ENCODE measurements at regions not wholly inside any gene's neighbourhood (a gene's known extent, or its start where the extent isn't known, plus 50 kb on each side); places are given as distances from the start of the nearest gene placed in this dataset.

GRCh38 chr13:78476910-78477309, 126.4 kb downstream of the POU4F1 start:
- Mint-ChIP-seq H3K27ac (no peak overlapping the region), H3K4me1 (ENCODE audit: low read depth) (no peaks in the 10 kb centered on the region), H3K4me3 (no peak overlapping the region), H3K27me3 (ENCODE audit: low read depth) (no peaks in the 10 kb centered on the region), H3K36me3 (ENCODE audit: low read depth) (no peaks in the 10 kb centered on the region), H3K9me3 (no peaks in the 10 kb centered on the region)
- CTCF ChIA-PET, result interaction anchor here (0.6 kb wide), 1 partner anchor 22 kb away, joined by 3 read pairs; no protein-coding TSS in a partner anchor
- intact Hi-C loops (cut with micrococcal nuclease), result no loop called here
- DNase-seq, result no peak

- Mint-ChIP-seq H3K27me3 (ENCODE audit: low read depth) (peaks cover 12% of the 10 kb centered on the region), H3K4me1 (ENCODE audit: low read depth) (no peaks in the 10 kb centered on the region), H3K36me3 (ENCODE audit: low read depth) (no peaks in the 10 kb centered on the region), H3K4me3 (no peak overlapping the region), H3K9me3 (no peaks in the 10 kb centered on the region), H3K27ac (no peak overlapping the region)
- CTCF ChIA-PET, result no interaction called here
- DNase-seq, result no peak
- intact Hi-C loops (cut with micrococcal nuclease), result no loop called here
Observed at GRCh38 chr13:78468621-78469020, 134.7 kb downstream of the POU4F1 start.

GRCh38 chr13:78465250-78465649, 138.1 kb downstream of the POU4F1 start:
- CTCF ChIA-PET, result no interaction called here
- no peaks in the 10 kb centered on the region for H3K9me3 Mint-ChIP-seq
- no peak overlapping the region for H3K27ac Mint-ChIP-seq
- H3K27me3 Mint-ChIP-seq (ENCODE audit: low read depth), result peaks cover 13% of the 10 kb centered on the region
- no peak overlapping the region for H3K4me3 Mint-ChIP-seq
- intact Hi-C loops (cut with micrococcal nuclease), result no loop called here
- DNase-seq, result no peak
- H3K4me1 Mint-ChIP-seq (ENCODE audit: low read depth), result no peaks in the 10 kb centered on the region
- H3K36me3 Mint-ChIP-seq (ENCODE audit: low read depth), result no peaks in the 10 kb centered on the region

GRCh38 chr13:78460176-78460575, 143.2 kb downstream of the POU4F1 start:
- Mint-ChIP-seq H3K36me3 (ENCODE audit: low read depth) (no peaks in the 10 kb centered on the region), H3K4me1 (ENCODE audit: low read depth) (no peaks in the 10 kb centered on the region), H3K27me3 (ENCODE audit: low read depth) (peaks cover 6% of the 10 kb centered on the region), H3K4me3 (no peak overlapping the region), H3K9me3 (no peaks in the 10 kb centered on the region), H3K27ac (no peak overlapping the region)
- CTCF ChIA-PET, result no interaction called here
- no peak for DNase-seq
- intact Hi-C loops (cut with micrococcal nuclease), result no loop called here

GRCh38 chr13:78443839-78444238, 159.5 kb downstream of the POU4F1 start:
- CTCF ChIA-PET, result no interaction called here
- intact Hi-C loops (cut with micrococcal nuclease), result no loop called here
- Mint-ChIP-seq H3K4me3 (no peak overlapping the region), H3K27ac (no peak overlapping the region), H3K9me3 (no peaks in the 10 kb centered on the region), H3K4me1 (ENCODE audit: low read depth) (no peaks in the 10 kb centered on the region), H3K36me3 (ENCODE audit: low read depth) (no peaks in the 10 kb centered on the region), H3K27me3 (ENCODE audit: low read depth) (peaks cover 2% of the 10 kb centered on the region)
- DNase-seq, result no peak

GRCh38 chr13:78437781-78438180, 165.6 kb downstream of the POU4F1 start:
- H3K27ac Mint-ChIP-seq, result no peak overlapping the region
- CTCF ChIA-PET, result no interaction called here
- peaks cover 2% of the 10 kb centered on the region for H3K27me3 Mint-ChIP-seq (ENCODE audit: low read depth)
- H3K4me3 Mint-ChIP-seq, result no peak overlapping the region
- H3K4me1 Mint-ChIP-seq (ENCODE audit: low read depth), result no peaks in the 10 kb centered on the region
- H3K9me3 Mint-ChIP-seq, result no peaks in the 10 kb centered on the region
- H3K36me3 Mint-ChIP-seq (ENCODE audit: low read depth), result no peaks in the 10 kb centered on the region
- DNase-seq, result no peak
- intact Hi-C loops (cut with micrococcal nuclease), result no loop called here

- Mint-ChIP-seq H3K9me3 (no peaks in the 10 kb centered on the region), H3K4me1 (ENCODE audit: low read depth) (no peaks in the 10 kb centered on the region), H3K27ac (no peak overlapping the region), H3K4me3 (no peak overlapping the region), H3K27me3 (ENCODE audit: low read depth) (peaks cover 2% of the 10 kb centered on the region), H3K36me3 (ENCODE audit: low read depth) (no peaks in the 10 kb centered on the region)
- intact Hi-C loops (cut with micrococcal nuclease), result no loop called here
- CTCF ChIA-PET, result no interaction called here
- no peak for DNase-seq
Observed at GRCh38 chr13:78436311-78436710, 167.0 kb downstream of the POU4F1 start.

- Mint-ChIP-seq H3K27me3 (ENCODE audit: low read depth) (peaks cover 2% of the 10 kb centered on the region), H3K4me1 (ENCODE audit: low read depth) (no peaks in the 10 kb centered on the region), H3K27ac (no peak overlapping the region), H3K9me3 (no peaks in the 10 kb centered on the region), H3K36me3 (ENCODE audit: low read depth) (no peaks in the 10 kb centered on the region), H3K4me3 (no peak overlapping the region)
- CTCF ChIA-PET, result no interaction called here
- intact Hi-C loops (cut with micrococcal nuclease), result no loop called here
- DNase-seq, result no peak
Observed at GRCh38 chr13:78431328-78431727, 172.0 kb downstream of the POU4F1 start.

GRCh38 chr13:78430811-78431210, 172.5 kb downstream of the POU4F1 start:
- no peaks in the 10 kb centered on the region for H3K36me3 Mint-ChIP-seq (ENCODE audit: low read depth)
- H3K27me3 Mint-ChIP-seq (ENCODE audit: low read depth), result peaks cover 2% of the 10 kb centered on the region
- no peak for DNase-seq
- H3K4me3 Mint-ChIP-seq, result no peak overlapping the region
- H3K9me3 Mint-ChIP-seq, result no peaks in the 10 kb centered on the region
- CTCF ChIA-PET, result no interaction called here
- no peaks in the 10 kb centered on the region for H3K4me1 Mint-ChIP-seq (ENCODE audit: low read depth)
- no peak overlapping the region for H3K27ac Mint-ChIP-seq
- intact Hi-C loops (cut with micrococcal nuclease), result no loop called here

GRCh38 chr13:78430166-78430791, 173.1 kb downstream of the POU4F1 start:
- H3K36me3 Mint-ChIP-seq (ENCODE audit: low read depth), result no peaks in the 10 kb centered on the region
- H3K27me3 Mint-ChIP-seq (ENCODE audit: low read depth), result peaks cover 2% of the 10 kb centered on the region

GRCh38 chr13:78428646-78429045, 174.7 kb downstream of the POU4F1 start:
- no peak for DNase-seq
- no peak overlapping the region for H3K27ac Mint-ChIP-seq
- no peaks in the 10 kb centered on the region for H3K9me3 Mint-ChIP-seq
- H3K4me3 Mint-ChIP-seq, result no peak overlapping the region
- peaks cover 2% of the 10 kb centered on the region for H3K27me3 Mint-ChIP-seq (ENCODE audit: low read depth)
- intact Hi-C loops (cut with micrococcal nuclease), result no loop called here
- no peaks in the 10 kb centered on the region for H3K4me1 Mint-ChIP-seq (ENCODE audit: low read depth)
- CTCF ChIA-PET, result no interaction called here
- H3K36me3 Mint-ChIP-seq (ENCODE audit: low read depth), result no peaks in the 10 kb centered on the region

More at GRCh38 chr13:78430166-78430791, 173.1 kb downstream of the POU4F1 start:
- Mint-ChIP-seq H3K4me3 (no peak overlapping the region), H3K9me3 (no peaks in the 10 kb centered on the region), H3K27ac (no peak overlapping the region), H3K4me1 (ENCODE audit: low read depth) (no peaks in the 10 kb centered on the region)
- CTCF ChIA-PET, result no interaction called here
- DNase-seq, result no peak
- intact Hi-C loops (cut with micrococcal nuclease), result no loop called here

GRCh38 chr13:78426183-78426582, 177.2 kb downstream of the POU4F1 start:
- H3K27me3 Mint-ChIP-seq (ENCODE audit: low read depth), result no peaks in the 10 kb centered on the region
- H3K4me3 Mint-ChIP-seq, result no peak overlapping the region
- no peak for DNase-seq
- no peaks in the 10 kb centered on the region for H3K9me3 Mint-ChIP-seq
- H3K4me1 Mint-ChIP-seq (ENCODE audit: low read depth), result no peaks in the 10 kb centered on the region
- CTCF ChIA-PET, result no interaction called here
- intact Hi-C loops (cut with micrococcal nuclease), result no loop called here
- H3K36me3 Mint-ChIP-seq (ENCODE audit: low read depth), result no peaks in the 10 kb centered on the region
- no peak overlapping the region for H3K27ac Mint-ChIP-seq

- CTCF ChIA-PET, result no interaction called here
- Mint-ChIP-seq H3K9me3 (no peaks in the 10 kb centered on the region), H3K4me1 (ENCODE audit: low read depth) (no peaks in the 10 kb centered on the region)
Observed at GRCh38 chr13:78420814-78421213, 182.5 kb downstream of the POU4F1 start.

More at GRCh38 chr13:78420814-78421213, 182.5 kb downstream of the POU4F1 start:
- intact Hi-C loops (cut with micrococcal nuclease), result no loop called here
- H3K4me3 Mint-ChIP-seq, result no peak overlapping the region
- no peak overlapping the region for H3K27ac Mint-ChIP-seq
- no peaks in the 10 kb centered on the region for H3K36me3 Mint-ChIP-seq (ENCODE audit: low read depth)
- DNase-seq, result no peak
- no peaks in the 10 kb centered on the region for H3K27me3 Mint-ChIP-seq (ENCODE audit: low read depth)

Data from activated naive CD4-positive, alpha-beta T cell treated with anti-CD3 and anti-CD28 coated beads for 36 hours (primary cell).